Fibroblast of lung (primary cell): ENCODE measurements at regions not wholly inside any gene's neighbourhood (a gene's known extent, or its start where the extent isn't known, plus 50 kb on each side); places are given as distances from the start of the nearest gene placed in this dataset.

Experiments used
- CTCF ChIP-seq, 2 donors: IDR thresholded peaks in 1 of 2; conservative IDR thresholded peaks in 1 of 2; 1 replicate in 1 of 2; 2 replicates in 1 of 2; pipeline ENCODE4 v1.5.1; 2011 to 2012; ENCODE audit warnings: low read length in 2 of 2, control low read depth in 1 of 2, inconsistent platforms in 1 of 2, low read depth in 1 of 2, mild to moderate bottlenecking in 1 of 2
- EZH2 ChIP-seq: IDR thresholded peaks from 2 replicates; pipeline ENCODE4 v1.5.1; 2012; ENCODE audit warnings: low read length, control low read depth, mild to moderate bottlenecking; ENCODE audit errors: missing control alignments

- TF ChIP-seq EZH2 (no peak), CTCF (conservative IDR thresholded peaks at IDR 0.05 in 1 of 2, IDR thresholded peaks at IDR 0.05 in 1 of 2; ENCODE audit: low read depth in 1 of 2, low read length in 2 of 2) (no peak)
Observed at GRCh38 chr5:72633649-72634048, 126.4 kb upstream of the ZNF366 start.
